ENCODE measurements at regions not wholly inside any gene's neighbourhood (a gene's known extent, or its start where the extent isn't known, plus 50 kb on each side); places are given as distances from the start of the nearest gene placed in this dataset.

- no peak for TF ChIP-seq SP1 (IDR thresholded peaks at IDR 0.05)
- no peak for TF ChIP-seq LEF1 (IDR thresholded peaks at IDR 0.05; ENCODE audit: borderline replicate concordance)
- no peak for TF ChIP-seq HDGF (IDR thresholded peaks at IDR 0.05; ENCODE audit: borderline replicate concordance)
- TF ChIP-seq CTBP1 (IDR thresholded peaks at IDR 0.05; ENCODE audit: borderline replicate concordance), result no peak
- no peak for TF ChIP-seq ARNT (IDR thresholded peaks at IDR 0.05)
- TF ChIP-seq PKNOX1 (IDR thresholded peaks at IDR 0.05), result no peak
- no peak for TF ChIP-seq ELF4 (IDR thresholded peaks at IDR 0.05)
Observed at GRCh38 chr4:123468479-123469031, 72.0 kb downstream of the SPRY1 start.
